PC-9 (cell line): ENCODE measurements at regions not wholly inside any gene's neighbourhood (a gene's known extent, or its start where the extent isn't known, plus 50 kb on each side); places are given as distances from the start of the nearest gene placed in this dataset.

Experiments
- BruUV-seq: library from RNA; stranded (reverse); fragments of 400-500 nt; replicated peaks from 2 replicates; lab custom pipeline; 2021; lab: Mats Ljungman, UMichigan
- CTCF ChIA-PET: fragments of 300-600 bp; sonication (Branson Sonifier 250); formaldehyde crosslinking; loops from one replicate; lab custom pipeline; 2022; ENCODE audit warnings: antibody characterized with exemption; lab: Charles Lee
- POLR2A ChIA-PET: fragments of 300-600 bp; sonication (Branson Sonifier 250); formaldehyde crosslinking; loops from one replicate; lab custom pipeline; 2022; ENCODE audit warnings: antibody characterized with exemption; ENCODE audit not compliant: unreplicated experiment; lab: Charles Lee
- DNase-seq, 2 experiments: peaks; one replicate each; pipeline versions ENCODE4 v3.0.0 to v3.0.0-alpha.2; 2015 to 2022; ENCODE audit warnings: mixed read lengths in 1 of 2
- H2AFZ ChIP-seq: fragments of 200-600 bp; sonication (generic); 2 replicates; pipeline ENCODE4 v1.8.1; 2017; ENCODE audit warnings: antibody characterized with exemption
- H3F3A ChIP-seq: fragments of 200-600 bp; sonication (generic); 2 replicates; pipeline ENCODE4 v1.8.1; 2017; ENCODE audit warnings: antibody characterized with exemption, mild to moderate bottlenecking, low read depth; ENCODE audit not compliant: insufficient read depth
- H3K27ac ChIP-seq: fragments of 200-600 bp; sonication (generic); 2 replicates; pipeline ENCODE4 v1.6.1; 2016; ENCODE audit warnings: mixed run types
- H3K27me3 ChIP-seq: fragments of 200-600 bp; sonication (generic); 2 replicates; pipeline ENCODE4 v1.6.1; 2016; ENCODE audit warnings: low read depth, mixed run types; ENCODE audit not compliant: insufficient read depth
- H3K36me3 ChIP-seq: fragments of 200-600 bp; sonication (generic); 2 replicates; pipeline ENCODE4 v1.6.1; 2016; ENCODE audit warnings: low read depth, mixed run types
- H3K4me1 ChIP-seq: fragments of 200-600 bp; sonication (generic); replicated peaks from 2 replicates; pipeline ENCODE4 v1.6.1; 2016; ENCODE audit warnings: mixed run types; ENCODE audit not compliant: insufficient read depth
- H3K4me2 ChIP-seq: fragments of 200-600 bp; sonication (generic); 2 replicates; pipeline ENCODE4 v1.6.1; 2017; ENCODE audit warnings: mixed run types
- H3K4me3 ChIP-seq: fragments of 200-600 bp; sonication (generic); 2 replicates; pipeline ENCODE4 v1.6.1; 2016; ENCODE audit warnings: mixed run types
- H3K79me2 ChIP-seq: fragments of 200-600 bp; sonication (generic); 2 replicates; pipeline ENCODE4 v1.6.1; 2017; ENCODE audit warnings: low read depth, mixed run types
- H3K9me2 ChIP-seq: fragments of 200-600 bp; sonication (generic); 2 replicates; pipeline ENCODE4 v1.8.1; 2017; ENCODE audit warnings: mild to moderate bottlenecking; ENCODE audit not compliant: insufficient read depth
- H3K9me3 ChIP-seq: fragments of 200-600 bp; sonication (generic); 2 replicates; pipeline ENCODE4 v1.8.1; 2016; ENCODE audit warnings: low read depth; ENCODE audit not compliant: insufficient read depth
- H4K20me1 ChIP-seq: fragments of 200-600 bp; sonication (generic); 2 replicates; pipeline ENCODE4 v1.8.1; 2017; ENCODE audit not compliant: insufficient read depth
- CTCF ChIP-seq: fragments of 200-600 bp; sonication (generic); conservative IDR thresholded peaks from 2 replicates; pipeline ENCODE4 v1.6.1; 2017; ENCODE audit warnings: mixed run types, antibody characterized with exemption, mild to moderate bottlenecking, moderate library complexity
- EZH2 ChIP-seq: fragments of 200-600 bp; sonication (generic); IDR thresholded peaks from 2 replicates; pipeline ENCODE4 v1.8.0; 2017; ENCODE audit warnings: antibody characterized with exemption, low read depth
- intact Hi-C: fragments of 100-400 bp; cut with micrococcal nuclease; formaldehyde crosslinking; loops from one replicate; pipeline ENCODE4 v1.10.0; 2022; ENCODE audit not compliant: unreplicated experiment

- TF ChIP-seq EZH2 (no peak), CTCF (peak; percentile 76)
- ChIA-PET CTCF (interaction anchor here (0.8 to 1.1 kb wide), 2 partner anchors 116 to 317 kb away, joined by 3 to 6 read pairs; no protein-coding TSS in a partner anchor), POLR2A (no interaction called here)
- Histone ChIP-seq H3K27ac (peak overlapping the region; percentile 69), H3K9me3 (peaks cover 19% of the 10 kb centered on the region), H3K4me2 (peak overlapping the region; percentile 72), H2AFZ (peak overlapping the region; percentile 10; the same call in 1 of the 2 replicates), H3K9me2 (no peaks in the 10 kb centered on the region), H3K79me2 (no peaks in the 10 kb centered on the region), H3K36me3 (no peaks in the 10 kb centered on the region), H3K4me3 (peak overlapping the region; percentile 27; the same call in 1 of the 2 replicates), H3K27me3 (no peaks in the 10 kb centered on the region), H3F3A (peaks cover 26% of the 10 kb centered on the region), H3K4me1 (peaks cover 28% of the 10 kb centered on the region), H4K20me1 (no peaks in the 10 kb centered on the region)
- no TSS peak for BruUV-seq
- intact Hi-C loops = loop anchor here (1.0 to 2.0 kb wide), 4 partner anchors 43 to 270 kb away; no protein-coding TSS in a partner anchor
- peak; percentile 87 to 90 for DNase-seq
Observed at GRCh38 chr2:120669121-120669952, 66.3 kb upstream of the GLI2 start.

GRCh38 chr2:120669971-120670370 is 65.7 kb upstream of the GLI2 start:
- H3K9me3 ChIP-seq = peaks cover 19% of the 10 kb centered on the region
- H3K9me2 ChIP-seq = no peaks in the 10 kb centered on the region
- peak overlapping the region; percentile 69 for H3K27ac ChIP-seq
- no peak for TF ChIP-seq EZH2
- TF ChIP-seq CTCF = no peak
- ChIA-PET CTCF (interaction anchor here (0.7 to 1.1 kb wide), 2 partner anchors 38 to 117 kb away, joined by 3 to 6 read pairs; no protein-coding TSS in a partner anchor), POLR2A (interaction anchor here (0.5 to 0.6 kb wide), 3 partner anchors 15 to 242 kb away, joined by 7 to 23 read pairs (median 9); no protein-coding TSS in a partner anchor)
- no peak for DNase-seq
- peak overlapping the region; percentile 27; the same call in 1 of the 2 replicates for H3K4me3 ChIP-seq
- H3K79me2 ChIP-seq = no peaks in the 10 kb centered on the region
- no peaks in the 10 kb centered on the region for H4K20me1 ChIP-seq
- H3K36me3 ChIP-seq = no peaks in the 10 kb centered on the region
- intact Hi-C loops = loop anchor here (1.0 to 2.0 kb wide), 4 partner anchors 44 to 271 kb away; no protein-coding TSS in a partner anchor
- H2AFZ ChIP-seq = no peak overlapping the region
- BruUV-seq = no TSS peak
- peak overlapping the region; percentile 72 for H3K4me2 ChIP-seq
- H3K4me1 ChIP-seq = peaks cover 28% of the 10 kb centered on the region
- no peaks in the 10 kb centered on the region for H3K27me3 ChIP-seq
- peaks cover 26% of the 10 kb centered on the region for H3F3A ChIP-seq

- Histone ChIP-seq H3K27ac (no peak overlapping the region), H3K4me3 (peak overlapping the region; percentile 27; the same call in 1 of the 2 replicates), H3F3A (peaks cover 26% of the 10 kb centered on the region), H3K9me3 (peaks cover 17% of the 10 kb centered on the region), H3K36me3 (no peaks in the 10 kb centered on the region), H3K27me3 (no peaks in the 10 kb centered on the region), H4K20me1 (no peaks in the 10 kb centered on the region), H2AFZ (no peak overlapping the region), H3K4me1 (peaks cover 28% of the 10 kb centered on the region), H3K4me2 (peak overlapping the region; percentile 72), H3K9me2 (no peaks in the 10 kb centered on the region), H3K79me2 (no peaks in the 10 kb centered on the region)
- BruUV-seq = no TSS peak
- TF ChIP-seq CTCF (no peak), EZH2 (no peak)
- intact Hi-C loops = no loop called here
- no peak for DNase-seq
- ChIA-PET CTCF (interaction anchor here (0.7 to 1.1 kb wide), 2 partner anchors 39 to 117 kb away, joined by 3 read pairs; no protein-coding TSS in a partner anchor), POLR2A (interaction anchor here (0.5 to 0.6 kb wide), 3 partner anchors 15 to 241 kb away, joined by 7 to 23 read pairs (median 9); no protein-coding TSS in a partner anchor)
Observed at GRCh38 chr2:120670371-120670770, 65.3 kb upstream of the GLI2 start.
